ENCODE measurements at regions not wholly inside any gene's neighbourhood (a gene's known extent, or its start where the extent isn't known, plus 50 kb on each side); places are given as distances from the start of the nearest gene placed in this dataset.

- no peak for FAIRE-seq
- no peak for TF ChIP-seq CBFA2T3 (IDR thresholded peaks at IDR 0.05)
- TF ChIP-seq CEBPG (CRISPR knock-in tag; IDR thresholded peaks at IDR 0.05) = no peak
- TF ChIP-seq CEBPG (tag; conservative IDR thresholded peaks at IDR 0.05 in 1 of 2, IDR thresholded peaks at IDR 0.05 in 1 of 2) = peak in 1 of 2 experiments; percentile 58; a peak in 1 of 4 replicates
- no peak for TF ChIP-seq SMARCA5 (IDR thresholded peaks at IDR 0.05)
- TF ChIP-seq MAFK (IDR thresholded peaks at IDR 0.05; ENCODE audit: low read length) = no peak
- no peaks in the 10 kb centered on the region for H3K79me2 ChIP-seq (ENCODE audit: control insufficient read depth, insufficient read depth, low read length)
- in situ Hi-C loops (cut with MboI) (loop anchor here (25.0 kb wide), 1 partner anchor 570 kb away; no protein-coding TSS in a partner anchor), intact Hi-C loops (cut with micrococcal nuclease) (loop anchor here (2.0 to 10.0 kb wide), 3 partner anchors 100 to 328 kb away; no protein-coding TSS in a partner anchor)
- H3K4me1 ChIP-seq (replicated peaks in 1 of 2; ENCODE audit: control insufficient read depth in 2 of 2, insufficient read depth in 2 of 2, low read length in 2 of 2) = peaks cover 0 to 5% of the 10 kb centered on the region in 2 experiments; a peak in 4 of 5 replicates
- no peak for DNase-seq (ENCODE audit: extremely low read depth in 1 of 4, low spot score in 3 of 4)
- H2AFZ ChIP-seq (ENCODE audit: low read depth, low read length) = no peak overlapping the region
- BruUV-seq (replicated peaks) = no TSS peak
- no peak overlapping the region for H3K4me3 ChIP-seq
- no peaks in the 10 kb centered on the region for H4K20me1 ChIP-seq (replicated peaks; ENCODE audit: control insufficient read depth, insufficient read depth, low read length)
- WGBS (ENCODE audit: insufficient coverage, low coverage, missing lambda C conversion rate) = 3% methylated on average over 2 of the region's 2 CpGs
- H3K9me3 ChIP-seq (replicated peaks; ENCODE audit: control insufficient read depth, insufficient read depth, low read depth, low read length) = no peaks in the 10 kb centered on the region
- no peaks in the 10 kb centered on the region for H3K36me3 ChIP-seq (ENCODE audit: control insufficient read depth, insufficient read depth, low read length)
- ChIA-PET CTCF (ENCODE audit: low intra/inter-chr PET ratio) (interaction anchor here (0.6 to 1.9 kb wide), 5 partner anchors 18 to 344 kb away, joined by 3 to 8 read pairs (median 6); partner anchors contain the start of gene TMPO), POLR2A (interaction anchor here (0.7 kb wide), 1 partner anchor 262 kb away, joined by 3 read pairs; no protein-coding TSS in a partner anchor)
- no peak overlapping the region for H3K27ac ChIP-seq (ENCODE audit: extremely low read depth, low read depth, low read length)
- H3K9me1 ChIP-seq (ENCODE audit: control insufficient read depth, insufficient read depth, low read length) = no peaks in the 10 kb centered on the region
- peaks cover 3 to 28% of the 10 kb centered on the region in 2 experiments; a peak in 4 of 5 replicates for H3K27me3 ChIP-seq (ENCODE audit: control insufficient read depth in 2 of 2, insufficient read depth in 2 of 2, low read length in 2 of 2)
- H3K4me2 ChIP-seq (ENCODE audit: insufficient read depth, low read length) = no peak overlapping the region
- no peak for ATAC-seq
- H3K9ac ChIP-seq (ENCODE audit: insufficient read depth in 1 of 2, low read depth in 2 of 2, low read length in 2 of 2) = no peak overlapping the region
Observed at GRCh38 chr12:98417266-98417665, 98.1 kb upstream of the TMPO start.

All from K562 (cell line).